Dedifferentiated amniotic fluid mesenchymal stem cell (primary cell): ENCODE measurements at regions not wholly inside any gene's neighbourhood (a gene's known extent, or its start where the extent isn't known, plus 50 kb on each side); places are given as distances from the start of the nearest gene placed in this dataset.
"Not testable (repeated sequence)": the region's sequence is repeated elsewhere in the genome, so short reads cannot be mapped to it uniquely, and the experiment has no call there.

Experiments
- DNase-seq: peaks from one replicate; pipeline ENCODE4 v3.0.0-alpha.2; 2016; ENCODE audit errors: extremely low spot score

GRCh38 chr14:80298491-80299017 lies 87.2 kb upstream of the DIO2 start:
- DNase-seq = no peak

- no peak for DNase-seq
Observed at GRCh38 chr14:80291101-80291500, 79.8 kb upstream of the DIO2 start.

GRCh38 chr14:80286744-80287143 lies 75.4 kb upstream of the DIO2 start:
- DNase-seq = not testable (repeated sequence)

- DNase-seq = no peak
Observed at GRCh38 chr14:80278293-80279023, 67.2 kb upstream of the DIO2 start.

GRCh38 chr14:80275208-80275850 lies 64.0 kb upstream of the DIO2 start:
- peak; percentile 43 for DNase-seq

- not testable (repeated sequence) for DNase-seq
Observed at GRCh38 chr14:80274310-80274709, 63.0 kb upstream of the DIO2 start.

GRCh38 chr14:80271389-80271788 lies 60.1 kb upstream of the DIO2 start:
- no peak for DNase-seq

- peak; percentile 19 for DNase-seq
Observed at GRCh38 chr14:80269353-80269925, 58.1 kb upstream of the DIO2 start.

- no peak for DNase-seq
Observed at GRCh38 chr14:80266930-80267329, 55.6 kb upstream of the DIO2 start.

GRCh38 chr14:80264702-80265101 lies 53.4 kb upstream of the DIO2 start:
- no peak for DNase-seq
